ENCODE measurements at regions not wholly inside any gene's neighbourhood (a gene's known extent, or its start where the extent isn't known, plus 50 kb on each side); places are given as distances from the start of the nearest gene placed in this dataset.
"Not testable (repeated sequence)": the region's sequence is repeated elsewhere in the genome, so short reads cannot be mapped to it uniquely, and the experiment has no call there.

- Histone ChIP-seq H3K36me3 (ENCODE audit: control insufficient read depth, insufficient read depth, low read length) (no peaks in the 10 kb centered on the region), H3K79me2 (no peaks in the 10 kb centered on the region), H3K4me1 (no peaks in the 10 kb centered on the region), H3K4me3 (ENCODE audit: low read depth, low read length) (no peak overlapping the region), H3K4me2 (ENCODE audit: low read length) (no peak overlapping the region), H3K9ac (no peak overlapping the region), H3K9me3 (ENCODE audit: control insufficient read depth, low read length) (no peaks in the 10 kb centered on the region), H3K27ac (no peak overlapping the region), H2AFZ (no peak overlapping the region), H3K27me3 (ENCODE audit: control insufficient read depth, insufficient read depth, low read length) (no peaks in the 10 kb centered on the region)
- no peak for TF ChIP-seq CTCF (IDR thresholded peaks at IDR 0.05)
These were observed 636.0 kb upstream of the TPK1 start for GRCh38 chr7:145471883-145472282.

- Histone ChIP-seq H3K4me2 (ENCODE audit: low read length) (no peak overlapping the region), H3K27ac (no peak overlapping the region), H3K27me3 (ENCODE audit: control insufficient read depth, insufficient read depth, low read length) (no peaks in the 10 kb centered on the region), H3K4me1 (no peaks in the 10 kb centered on the region), H3K9ac (no peak overlapping the region), H3K79me2 (no peaks in the 10 kb centered on the region), H3K4me3 (ENCODE audit: low read depth, low read length) (no peak overlapping the region), H3K9me3 (ENCODE audit: control insufficient read depth, low read length) (peaks cover 2% of the 10 kb centered on the region), H3K36me3 (ENCODE audit: control insufficient read depth, insufficient read depth, low read length) (no peaks in the 10 kb centered on the region), H2AFZ (no peak overlapping the region)
- no peak for TF ChIP-seq CTCF (IDR thresholded peaks at IDR 0.05)
These were observed 628.4 kb upstream of the TPK1 start for GRCh38 chr7:145464287-145464686.

- no peak overlapping the region for H3K4me2 ChIP-seq (ENCODE audit: low read length)
- H3K36me3 ChIP-seq (ENCODE audit: control insufficient read depth, insufficient read depth, low read length): no peaks in the 10 kb centered on the region
- TF ChIP-seq CTCF (IDR thresholded peaks at IDR 0.05): no peak
These were observed 626.6 kb upstream of the TPK1 start for GRCh38 chr7:145462463-145462862.

GRCh38 chr7:145434811-145435210, 599.0 kb upstream of the TPK1 start:
- H3K4me3 ChIP-seq (ENCODE audit: low read depth, low read length): no peak overlapping the region
- no peaks in the 10 kb centered on the region for H3K27me3 ChIP-seq (ENCODE audit: control insufficient read depth, insufficient read depth, low read length)
- no peaks in the 10 kb centered on the region for H3K9me3 ChIP-seq (ENCODE audit: control insufficient read depth, low read length)
- no peak overlapping the region for H3K27ac ChIP-seq
- no peak overlapping the region for H3K9ac ChIP-seq
- no peaks in the 10 kb centered on the region for H3K4me1 ChIP-seq
- H3K79me2 ChIP-seq: no peaks in the 10 kb centered on the region
- no peak overlapping the region for H3K4me2 ChIP-seq (ENCODE audit: low read length)
- no peaks in the 10 kb centered on the region for H3K36me3 ChIP-seq (ENCODE audit: control insufficient read depth, insufficient read depth, low read length)
- TF ChIP-seq CTCF (IDR thresholded peaks at IDR 0.05): no peak
- no peak overlapping the region for H2AFZ ChIP-seq

More at GRCh38 chr7:145462463-145462862, 626.6 kb upstream of the TPK1 start:
- H3K9ac ChIP-seq: no peak overlapping the region
- H3K4me3 ChIP-seq (ENCODE audit: low read depth, low read length): no peak overlapping the region
- peaks cover 2% of the 10 kb centered on the region for H3K9me3 ChIP-seq (ENCODE audit: control insufficient read depth, low read length)
- H3K4me1 ChIP-seq: no peaks in the 10 kb centered on the region
- H2AFZ ChIP-seq: no peak overlapping the region
- H3K27me3 ChIP-seq (ENCODE audit: control insufficient read depth, insufficient read depth, low read length): no peaks in the 10 kb centered on the region
- H3K79me2 ChIP-seq: no peaks in the 10 kb centered on the region
- H3K27ac ChIP-seq: no peak overlapping the region

GRCh38 chr7:145431834-145432233, 596.0 kb upstream of the TPK1 start:
- Histone ChIP-seq H2AFZ (no peak overlapping the region), H3K4me3 (ENCODE audit: low read depth, low read length) (no peak overlapping the region), H3K9me3 (ENCODE audit: control insufficient read depth, low read length) (no peaks in the 10 kb centered on the region), H3K4me1 (no peaks in the 10 kb centered on the region), H3K9ac (no peak overlapping the region), H3K4me2 (ENCODE audit: low read length) (no peak overlapping the region), H3K27ac (no peak overlapping the region), H3K27me3 (ENCODE audit: control insufficient read depth, insufficient read depth, low read length) (no peaks in the 10 kb centered on the region), H3K36me3 (ENCODE audit: control insufficient read depth, insufficient read depth, low read length) (no peaks in the 10 kb centered on the region), H3K79me2 (no peaks in the 10 kb centered on the region)
- no peak for TF ChIP-seq CTCF (IDR thresholded peaks at IDR 0.05)

- not testable (repeated sequence) for H3K27me3 ChIP-seq (ENCODE audit: control insufficient read depth, insufficient read depth, low read length); H3K36me3 ChIP-seq (ENCODE audit: control insufficient read depth, insufficient read depth, low read length); H3K9ac ChIP-seq; H3K4me1 ChIP-seq; H3K9me3 ChIP-seq (ENCODE audit: control insufficient read depth, low read length); H3K27ac ChIP-seq; H3K4me2 ChIP-seq (ENCODE audit: low read length); H3K4me3 ChIP-seq (ENCODE audit: low read depth, low read length); H2AFZ ChIP-seq; H3K79me2 ChIP-seq
These were observed 582.6 kb upstream of the TPK1 start for GRCh38 chr7:145418481-145418880.

Measured in parathyroid adenoma (tissue), 2 donors.